HG02678 (cell line): ENCODE measurements at regions not wholly inside any gene's neighbourhood (a gene's known extent, or its start where the extent isn't known, plus 50 kb on each side); places are given as distances from the start of the nearest gene placed in this dataset.
"Not testable (repeated sequence)": the region's sequence is repeated elsewhere in the genome, so short reads cannot be mapped to it uniquely, and the experiment has no call there.

Experiments used
- ATAC-seq: cut with Tn5 transposase; IDR thresholded peaks from one replicate; pipeline ENCODE4 v1.9.1; 2021; ENCODE audit warnings: mild to moderate bottlenecking, moderate library complexity; ENCODE audit not compliant: unreplicated experiment

GRCh38 chr9:102740578-102740977 lies 254.6 kb upstream of the CYLC2 start:
- no peak for ATAC-seq

- ATAC-seq, result no peak
Observed at GRCh38 chr9:102728946-102729345, 266.2 kb upstream of the CYLC2 start.

GRCh38 chr9:102714184-102714583 lies 280.9 kb upstream of the CYLC2 start:
- no peak for ATAC-seq

- not testable (repeated sequence) for ATAC-seq
Observed at GRCh38 chr9:102712910-102713309, 282.2 kb upstream of the CYLC2 start.

GRCh38 chr9:102700936-102701335 lies 294.2 kb upstream of the CYLC2 start:
- no peak for ATAC-seq

- no peak for ATAC-seq
Observed at GRCh38 chr9:102669220-102669619, 325.9 kb upstream of the CYLC2 start.

GRCh38 chr9:102652471-102652870 lies 342.7 kb upstream of the CYLC2 start:
- no peak for ATAC-seq

- no peak for ATAC-seq
Observed at GRCh38 chr9:102650896-102651295, 344.2 kb upstream of the CYLC2 start.

GRCh38 chr9:102642651-102643050 lies 352.5 kb upstream of the CYLC2 start:
- ATAC-seq, result no peak

GRCh38 chr9:102631559-102631958 lies 363.6 kb upstream of the CYLC2 start:
- ATAC-seq, result no peak

- ATAC-seq, result no peak
Observed at GRCh38 chr9:102609461-102609860, 385.7 kb upstream of the CYLC2 start.

- not testable (repeated sequence) for ATAC-seq
Observed at GRCh38 chr9:102603198-102604195, 391.6 kb upstream of the CYLC2 start.

GRCh38 chr9:102594241-102594640 lies 400.9 kb upstream of the CYLC2 start:
- ATAC-seq, result no peak

GRCh38 chr9:102587281-102587680 lies 407.9 kb upstream of the CYLC2 start:
- no peak for ATAC-seq

GRCh38 chr9:102569436-102569835 lies 425.7 kb upstream of the CYLC2 start:
- ATAC-seq, result no peak

- ATAC-seq, result no peak
Observed at GRCh38 chr9:102551346-102551745, 443.8 kb upstream of the CYLC2 start.

GRCh38 chr9:102550886-102551285 lies 444.2 kb upstream of the CYLC2 start:
- no peak for ATAC-seq

GRCh38 chr9:102550266-102550665 lies 444.9 kb upstream of the CYLC2 start:
- no peak for ATAC-seq

- no peak for ATAC-seq
Observed at GRCh38 chr9:102534031-102534430, 461.1 kb upstream of the CYLC2 start.

GRCh38 chr9:102521097-102521755 lies 473.9 kb upstream of the CYLC2 start:
- ATAC-seq, result no peak

- no peak for ATAC-seq
Observed at GRCh38 chr9:102519423-102519822, 475.7 kb upstream of the CYLC2 start.

GRCh38 chr9:102518324-102518723 lies 476.8 kb upstream of the CYLC2 start:
- no peak for ATAC-seq
